GM12864 (cell line): ENCODE measurements at regions not wholly inside any gene's neighbourhood (a gene's known extent, or its start where the extent isn't known, plus 50 kb on each side); places are given as distances from the start of the nearest gene placed in this dataset.

Experiments used
- DNase-seq: peaks from one replicate; pipeline ENCODE4 v3.0.0-alpha.2; 2011; ENCODE audit warnings: low read depth
- H3K4me3 ChIP-seq: 2 replicates; pipeline ENCODE4 v1.5.1; 2011; ENCODE audit warnings: mild to moderate bottlenecking, low read depth, low read length, control low read depth
- TF ChIP-seq, protein P1 (sequence below): IDR thresholded peaks from 2 replicates; pipeline ENCODE4 v1.5.1; 2011; ENCODE audit warnings: low read depth, mild to moderate bottlenecking, moderate library complexity, low read length, control low read depth, inconsistent platforms; ENCODE audit errors: missing control alignments

DNA sequence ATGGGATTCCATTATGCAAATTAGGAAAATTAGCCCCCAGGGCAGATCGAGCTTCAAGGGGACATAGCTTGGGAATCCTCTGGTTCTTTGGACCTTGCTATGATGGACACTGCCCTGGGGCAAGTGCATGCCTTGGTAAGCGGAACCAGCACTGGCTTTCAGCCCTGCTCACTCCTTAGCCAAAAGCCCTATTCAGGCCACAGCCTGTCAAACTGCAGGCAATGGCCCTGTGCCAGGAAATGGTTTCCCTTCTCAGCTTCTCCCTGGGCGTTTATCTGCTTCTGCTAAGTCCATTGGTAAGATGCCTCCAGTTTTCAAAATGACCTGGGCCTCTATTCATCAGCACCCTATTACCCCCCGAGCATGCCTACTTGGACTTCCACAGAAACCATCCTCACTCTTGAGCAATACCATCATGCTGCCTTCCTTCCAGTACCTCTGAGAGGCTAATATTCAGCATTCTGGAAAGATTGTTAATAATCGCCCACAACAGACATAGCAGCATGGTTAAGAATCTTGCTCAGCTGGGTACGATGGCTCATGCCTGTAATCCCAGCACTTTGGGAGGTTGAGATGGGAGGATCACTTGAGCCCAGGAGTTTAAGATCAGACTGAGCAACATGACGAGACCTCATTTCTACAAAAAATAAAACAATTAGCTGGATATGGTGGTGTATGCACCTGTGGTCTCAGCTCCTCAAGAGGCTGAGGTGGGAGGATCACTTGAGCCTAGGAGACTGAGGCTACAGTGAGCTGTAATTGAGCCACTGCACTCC is 918.6 kb upstream of the AUTS2 start:
- no peak overlapping the region for H3K4me3 ChIP-seq
- DNase-seq, result no peak
- TF ChIP-seq, protein P1, sequence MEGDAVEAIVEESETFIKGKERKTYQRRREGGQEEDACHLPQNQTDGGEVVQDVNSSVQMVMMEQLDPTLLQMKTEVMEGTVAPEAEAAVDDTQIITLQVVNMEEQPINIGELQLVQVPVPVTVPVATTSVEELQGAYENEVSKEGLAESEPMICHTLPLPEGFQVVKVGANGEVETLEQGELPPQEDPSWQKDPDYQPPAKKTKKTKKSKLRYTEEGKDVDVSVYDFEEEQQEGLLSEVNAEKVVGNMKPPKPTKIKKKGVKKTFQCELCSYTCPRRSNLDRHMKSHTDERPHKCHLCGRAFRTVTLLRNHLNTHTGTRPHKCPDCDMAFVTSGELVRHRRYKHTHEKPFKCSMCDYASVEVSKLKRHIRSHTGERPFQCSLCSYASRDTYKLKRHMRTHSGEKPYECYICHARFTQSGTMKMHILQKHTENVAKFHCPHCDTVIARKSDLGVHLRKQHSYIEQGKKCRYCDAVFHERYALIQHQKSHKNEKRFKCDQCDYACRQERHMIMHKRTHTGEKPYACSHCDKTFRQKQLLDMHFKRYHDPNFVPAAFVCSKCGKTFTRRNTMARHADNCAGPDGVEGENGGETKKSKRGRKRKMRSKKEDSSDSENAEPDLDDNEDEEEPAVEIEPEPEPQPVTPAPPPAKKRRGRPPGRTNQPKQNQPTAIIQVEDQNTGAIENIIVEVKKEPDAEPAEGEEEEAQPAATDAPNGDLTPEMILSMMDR, result no peak

DNA sequence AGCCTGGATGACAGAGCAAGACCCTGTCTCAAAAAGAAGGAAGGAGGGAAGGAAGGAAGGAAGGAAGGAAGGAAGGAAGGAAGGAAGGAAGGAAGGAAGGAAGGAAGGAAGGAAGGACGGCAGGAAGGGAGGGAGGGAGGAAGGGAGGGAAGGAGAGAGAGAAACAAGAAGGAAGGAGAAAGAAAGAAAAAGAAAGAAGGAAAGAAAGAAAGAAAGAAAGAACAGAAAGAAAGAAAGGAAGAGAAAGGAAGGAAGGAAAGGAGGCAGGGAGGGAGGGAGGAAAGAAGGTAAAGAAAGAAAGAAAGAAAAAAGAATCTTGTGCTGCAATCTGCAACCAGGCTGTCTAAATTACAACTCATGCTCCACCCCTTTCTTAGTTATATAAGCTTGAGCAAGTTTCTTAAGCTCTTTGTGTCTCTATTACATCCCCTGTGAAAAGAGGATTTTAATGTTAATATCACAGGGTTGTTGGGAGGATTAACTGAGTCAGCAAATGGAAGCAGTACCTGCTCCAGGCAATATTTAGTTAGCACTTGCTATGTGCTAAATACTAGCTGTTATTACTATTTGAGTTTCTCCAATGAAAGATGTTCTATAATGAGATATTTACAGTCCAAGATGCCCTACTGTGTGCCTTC is 917.9 kb upstream of the AUTS2 start:
- H3K4me3 ChIP-seq, result no peak overlapping the region
- no peak for DNase-seq
- TF ChIP-seq, protein P1, result no peak

DNA sequence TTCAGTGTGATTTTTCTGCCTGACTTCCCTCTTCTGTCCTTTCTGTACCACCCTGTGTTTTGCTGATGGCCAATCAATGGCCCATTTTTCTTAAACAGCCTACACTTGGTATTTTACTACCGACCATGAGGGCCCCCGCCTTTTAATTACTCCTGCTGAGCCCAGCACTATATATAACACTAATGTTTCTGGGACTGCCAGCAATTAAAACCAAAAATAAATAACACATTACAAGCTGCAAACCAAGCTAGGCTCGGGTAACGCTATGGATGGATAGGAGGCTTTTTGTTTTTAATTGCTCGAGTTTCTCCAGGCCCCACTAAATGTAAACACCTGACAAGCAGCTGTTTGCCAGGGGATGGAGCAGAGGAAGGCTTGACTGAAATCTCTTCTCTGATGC is 915.4 kb upstream of the AUTS2 start:
- DNase-seq, result no peak
- no peak overlapping the region for H3K4me3 ChIP-seq
- TF ChIP-seq, protein P1, result no peak

DNA sequence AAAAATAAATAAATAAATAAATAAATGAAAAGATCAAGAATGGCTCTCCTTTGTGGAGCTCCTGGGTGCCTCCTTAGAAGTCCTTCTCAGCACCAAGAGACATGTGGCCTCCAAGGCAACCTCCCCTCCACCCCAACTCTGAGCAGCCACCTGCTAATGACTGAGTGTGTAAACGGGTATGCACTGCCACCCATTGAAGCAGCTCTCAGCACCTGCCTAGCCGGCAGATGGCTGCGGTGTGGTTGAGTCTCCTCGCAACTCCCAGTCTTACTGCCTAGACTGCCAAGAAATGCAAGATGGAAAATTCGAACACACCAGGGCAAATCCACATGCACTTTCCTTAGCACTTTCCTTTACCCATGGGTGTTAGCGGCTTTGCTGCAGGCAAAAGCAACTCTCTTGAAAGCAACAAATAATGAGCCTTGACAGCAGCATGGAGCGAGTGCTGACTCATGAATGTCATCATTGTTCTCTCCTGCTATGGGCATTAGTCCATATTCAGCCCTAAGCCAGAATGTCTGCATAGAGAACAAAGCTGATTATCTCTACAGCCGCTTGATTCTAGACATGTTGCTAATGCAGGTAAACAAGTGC is 913.9 kb upstream of the AUTS2 start:
- TF ChIP-seq, protein P1, result no peak
- H3K4me3 ChIP-seq, result no peak overlapping the region
- DNase-seq, result no peak

DNA sequence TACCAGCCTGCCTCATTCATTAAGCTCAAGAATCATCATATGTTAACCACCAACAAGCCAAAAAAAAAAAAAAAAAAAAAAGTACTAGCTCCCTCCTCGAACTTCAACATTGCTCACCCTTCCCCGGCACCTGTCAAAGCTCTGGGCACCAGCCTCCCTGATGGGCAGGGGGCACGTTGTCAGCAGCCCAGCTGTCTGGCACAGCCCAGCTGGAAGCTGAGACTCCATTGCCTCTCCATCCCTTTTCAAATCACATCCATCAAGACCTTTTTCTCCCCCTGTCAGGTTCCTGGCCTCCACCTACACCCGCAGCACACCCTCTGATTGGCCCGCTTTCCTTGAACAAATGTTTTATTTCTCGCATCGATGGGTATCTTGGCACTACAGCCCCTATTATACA is 913.3 kb upstream of the AUTS2 start:
- DNase-seq, result no peak
- H3K4me3 ChIP-seq, result no peak overlapping the region
- TF ChIP-seq, protein P1, result no peak

DNA sequence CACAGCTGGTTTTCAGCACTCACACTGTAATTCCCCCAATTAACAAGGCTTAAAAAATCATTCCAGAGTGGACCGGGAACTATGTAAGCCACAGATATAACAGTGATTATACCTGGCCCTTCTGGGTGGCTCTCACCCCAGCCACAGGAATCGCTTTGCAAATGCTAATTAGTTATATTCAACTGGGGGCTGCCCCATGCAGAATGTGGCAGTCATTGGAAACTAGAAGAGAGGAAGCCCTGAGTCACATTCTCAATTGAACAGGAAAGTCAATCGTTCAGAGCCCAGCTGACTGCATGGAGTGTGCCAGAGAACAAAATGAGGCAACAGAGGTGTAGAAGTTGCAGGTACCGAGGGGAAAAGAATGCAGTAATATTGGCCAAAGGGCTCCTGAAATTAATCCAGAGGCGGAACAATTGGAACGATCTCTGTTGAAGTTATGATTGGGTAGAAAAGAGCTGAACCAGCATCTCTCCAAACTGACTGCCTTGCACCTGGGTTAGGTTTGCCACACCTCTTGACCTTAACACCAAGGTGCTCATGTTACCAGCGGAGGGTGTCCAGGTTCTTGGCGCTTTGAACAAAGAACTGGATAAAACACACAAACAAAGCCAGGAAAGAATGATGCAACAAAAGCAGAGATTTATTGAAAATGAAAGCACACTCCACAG is 909.7 kb upstream of the AUTS2 start:
- DNase-seq, result no peak
- TF ChIP-seq, protein P1, result no peak

More for the DNA sequence above, 909.7 kb upstream of the AUTS2 start:
- no peak overlapping the region for H3K4me3 ChIP-seq
